Hippocampal formation (tissue), 2 donors: ENCODE measurements at regions not wholly inside any gene's neighbourhood (a gene's known extent, or its start where the extent isn't known, plus 50 kb on each side); places are given as distances from the start of the nearest gene placed in this dataset.
"Not testable (repeated sequence)": the region's sequence is repeated elsewhere in the genome, so short reads cannot be mapped to it uniquely, and the experiment has no call there.

Experiments
- DNase-seq, 2 donors: peaks; one replicate each; lab custom pipeline; 2025; lab: John Stamatoyannopoulos, UW

GRCh38 chr1:199448646-199449045, 578.9 kb upstream of the NR5A2 start:
- no peak for DNase-seq

GRCh38 chr1:199449221-199449620, 578.3 kb upstream of the NR5A2 start:
- no peak for DNase-seq

- no peak for DNase-seq
Measured at GRCh38 chr1:199449681-199450080, 577.8 kb upstream of the NR5A2 start.

GRCh38 chr1:199452627-199453026, 574.9 kb upstream of the NR5A2 start:
- no peak for DNase-seq

GRCh38 chr1:199453723-199454122, 573.8 kb upstream of the NR5A2 start:
- no peak for DNase-seq

- DNase-seq: no peak
Measured at GRCh38 chr1:199460933-199461332, 566.6 kb upstream of the NR5A2 start.

GRCh38 chr1:199463521-199464127, 563.9 kb upstream of the NR5A2 start:
- no peak for DNase-seq

GRCh38 chr1:199466961-199467360, 560.5 kb upstream of the NR5A2 start:
- no peak for DNase-seq

- no peak for DNase-seq
Measured at GRCh38 chr1:199472018-199472417, 555.5 kb upstream of the NR5A2 start.

GRCh38 chr1:199472978-199473377, 554.5 kb upstream of the NR5A2 start:
- DNase-seq: peak in 1 of 2 donors; percentile 3

- DNase-seq: no peak
Measured at GRCh38 chr1:199474738-199475137, 552.8 kb upstream of the NR5A2 start.

- DNase-seq: no peak
Measured at GRCh38 chr1:199482426-199482825, 545.1 kb upstream of the NR5A2 start.

GRCh38 chr1:199489594-199489993, 537.9 kb upstream of the NR5A2 start:
- DNase-seq: no peak

GRCh38 chr1:199490769-199491527, 536.6 kb upstream of the NR5A2 start:
- no peak for DNase-seq

- no peak for DNase-seq
Measured at GRCh38 chr1:199495432-199495831, 532.1 kb upstream of the NR5A2 start.

GRCh38 chr1:199498802-199499201, 528.7 kb upstream of the NR5A2 start:
- DNase-seq: not testable (repeated sequence)

GRCh38 chr1:199508072-199508471, 519.4 kb upstream of the NR5A2 start:
- DNase-seq: no peak

- DNase-seq: no peak
Measured at GRCh38 chr1:199508653-199509052, 518.9 kb upstream of the NR5A2 start.

- no peak for DNase-seq
Measured at GRCh38 chr1:199509456-199509855, 518.1 kb upstream of the NR5A2 start.

- DNase-seq: no peak
Measured at GRCh38 chr1:199510314-199510713, 517.2 kb upstream of the NR5A2 start.

- no peak for DNase-seq
Measured at GRCh38 chr1:199512037-199512710, 515.3 kb upstream of the NR5A2 start.

GRCh38 chr1:199515261-199515660, 512.2 kb upstream of the NR5A2 start:
- no peak for DNase-seq

- DNase-seq: no peak
Measured at GRCh38 chr1:199522338-199522737, 505.2 kb upstream of the NR5A2 start.
